ENCODE measurements at regions not wholly inside any gene's neighbourhood (a gene's known extent, or its start where the extent isn't known, plus 50 kb on each side); places are given as distances from the start of the nearest gene placed in this dataset.

GRCh38 chr7:92904244-92905131 is 68.1 kb upstream of the CDK6 start:
- Histone ChIP-seq H3K4me1 (ENCODE audit: control insufficient read depth in 1 of 2, insufficient read depth in 2 of 2, low read depth in 1 of 2, low read length in 1 of 2) (peaks cover 4 to 6% of the 10 kb centered on the region in 2 experiments; a peak in 3 of 4 replicates), H3K9me3 (peaks cover 6% of the 10 kb centered on the region; the same call in 1 of the 2 replicates), H3K27ac (ENCODE audit: low read depth in 2 of 2, low read length in 1 of 2) (peak overlapping the region; percentile 41 to 56; a peak in 3 of 4 replicates), H3K4me2 (peak overlapping the region; percentile 30; the same call in 1 of the 2 replicates), H3K9ac (no peak overlapping the region), H3K79me2 (ENCODE audit: insufficient read depth) (no peaks in the 10 kb centered on the region), H3F3A (replicated peaks; ENCODE audit: insufficient read depth) (peaks cover 16% of the 10 kb centered on the region), H3K9me2 (no peaks in the 10 kb centered on the region), H2AFZ (ENCODE audit: low read depth) (0 out of 2 replicates have a peak overlapping the region, but pooled peaks have one; percentile 1), H3K36me3 (replicated peaks in 1 of 2; ENCODE audit: control insufficient read depth in 1 of 2, insufficient read depth in 2 of 2, low read length in 1 of 2) (peaks cover 0 to 7% of the 10 kb centered on the region in 2 experiments), H3K4me3 (ENCODE audit: low read depth in 2 of 2, low read length in 1 of 2) (no peak overlapping the region), H4K20me1 (ENCODE audit: insufficient read depth) (no peaks in the 10 kb centered on the region), H3K27me3 (ENCODE audit: insufficient read depth) (no peaks in the 10 kb centered on the region)
- CTCF ChIA-PET = interaction anchor here (0.8 kb wide), 1 partner anchor 21 kb away, joined by 3 read pairs; no protein-coding TSS in a partner anchor
- peak; percentile 27 for DNase-seq
- POLR2A ChIA-PET = no interaction called here
- WGBS (ENCODE audit: low lambda C conversion rate) = 50% methylated on average over 7 of the region's 7 CpGs
- 0 out of 2 replicates have a peak, but pooled peaks have one; percentile 56 for TF ChIP-seq FOXM1 (IDR thresholded peaks at IDR 0.05; ENCODE audit: low read depth)
- TF ChIP-seq, protein P1, sequence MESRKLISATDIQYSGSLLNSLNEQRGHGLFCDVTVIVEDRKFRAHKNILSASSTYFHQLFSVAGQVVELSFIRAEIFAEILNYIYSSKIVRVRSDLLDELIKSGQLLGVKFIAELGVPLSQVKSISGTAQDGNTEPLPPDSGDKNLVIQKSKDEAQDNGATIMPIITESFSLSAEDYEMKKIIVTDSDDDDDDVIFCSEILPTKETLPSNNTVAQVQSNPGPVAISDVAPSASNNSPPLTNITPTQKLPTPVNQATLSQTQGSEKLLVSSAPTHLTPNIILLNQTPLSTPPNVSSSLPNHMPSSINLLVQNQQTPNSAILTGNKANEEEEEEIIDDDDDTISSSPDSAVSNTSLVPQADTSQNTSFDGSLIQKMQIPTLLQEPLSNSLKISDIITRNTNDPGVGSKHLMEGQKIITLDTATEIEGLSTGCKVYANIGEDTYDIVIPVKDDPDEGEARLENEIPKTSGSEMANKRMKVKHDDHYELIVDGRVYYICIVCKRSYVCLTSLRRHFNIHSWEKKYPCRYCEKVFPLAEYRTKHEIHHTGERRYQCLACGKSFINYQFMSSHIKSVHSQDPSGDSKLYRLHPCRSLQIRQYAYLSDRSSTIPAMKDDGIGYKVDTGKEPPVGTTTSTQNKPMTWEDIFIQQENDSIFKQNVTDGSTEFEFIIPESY (IDR thresholded peaks at IDR 0.05; ENCODE audit: borderline replicate concordance, low read depth) = peak; percentile 82; the same call in 1 of the 2 replicates
- no peak for TF ChIP-seq EZH2phosphoT487 (IDR thresholded peaks at IDR 0.05; ENCODE audit: borderline replicate concordance, low read depth)
- TF ChIP-seq NFIC (IDR thresholded peaks at IDR 0.05; ENCODE audit: borderline replicate concordance) = peak; percentile 68
- no peak for TF ChIP-seq RCOR1 (IDR thresholded peaks at IDR 0.05; ENCODE audit: low read length)
- TF ChIP-seq IRF3 (IDR thresholded peaks at IDR 0.05; ENCODE audit: low read depth, low read length) = no peak
- TF ChIP-seq FOSL2 (IDR thresholded peaks at IDR 0.05; ENCODE audit: borderline replicate concordance, low read depth) = peak; percentile 99
- no peak for TF ChIP-seq CTCF (IDR thresholded peaks at IDR 0.05)
- TF ChIP-seq EP300 (IDR thresholded peaks at IDR 0.05; ENCODE audit: borderline replicate concordance in 1 of 2, low read depth in 1 of 2, low read length in 1 of 2) = peak; percentile 8 to 97; a peak in 3 of 4 replicates
- TF ChIP-seq JUND (IDR thresholded peaks at IDR 0.05) = peak; percentile 98
- TF ChIP-seq TEAD4 (IDR thresholded peaks at IDR 0.05; ENCODE audit: borderline replicate concordance, insufficient read depth) = peak; percentile 90
- TF ChIP-seq TCF12 (IDR thresholded peaks at IDR 0.05) = peak; percentile 98
- TF ChIP-seq, protein P2, sequence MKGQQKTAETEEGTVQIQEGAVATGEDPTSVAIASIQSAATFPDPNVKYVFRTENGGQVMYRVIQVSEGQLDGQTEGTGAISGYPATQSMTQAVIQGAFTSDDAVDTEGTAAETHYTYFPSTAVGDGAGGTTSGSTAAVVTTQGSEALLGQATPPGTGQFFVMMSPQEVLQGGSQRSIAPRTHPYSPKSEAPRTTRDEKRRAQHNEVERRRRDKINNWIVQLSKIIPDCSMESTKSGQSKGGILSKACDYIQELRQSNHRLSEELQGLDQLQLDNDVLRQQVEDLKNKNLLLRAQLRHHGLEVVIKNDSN (IDR thresholded peaks at IDR 0.05; ENCODE audit: borderline replicate concordance, low read depth) = peak; percentile 71; the same call in 1 of the 2 replicates
- peak; percentile 74 for TF ChIP-seq REST (IDR thresholded peaks at IDR 0.05; ENCODE audit: low read depth, low read length)
- TF ChIP-seq SIN3A (IDR thresholded peaks at IDR 0.05; ENCODE audit: borderline replicate concordance, low read depth, low read length) = peak; percentile 97
- peak; percentile 82; the same call in 1 of the 2 replicates for TF ChIP-seq POLR2AphosphoS5 (IDR thresholded peaks at IDR 0.05; ENCODE audit: low read depth, low read length)
- TF ChIP-seq PBX3 (IDR thresholded peaks at IDR 0.05) = peak; percentile 94
- TF ChIP-seq GABPA (IDR thresholded peaks at IDR 0.05; ENCODE audit: low read depth) = peak; percentile 46; the same call in 1 of the 2 replicates
- no peak for TF ChIP-seq ELF1 (IDR thresholded peaks at IDR 0.05)
- no peak for TF ChIP-seq RFX5 (IDR thresholded peaks at IDR 0.05; ENCODE audit: low read length)
- 0 out of 2 replicates have a peak, but pooled peaks have one; percentile 53 for TF ChIP-seq MXI1 (IDR thresholded peaks at IDR 0.05; ENCODE audit: low read depth, low read length)

Data from SK-N-SH (cell line).